ENCODE measurements at regions not wholly inside any gene's neighbourhood (a gene's known extent, or its start where the extent isn't known, plus 50 kb on each side); places are given as distances from the start of the nearest gene placed in this dataset.
A peak's percentile ranks its signal among the peaks of the same experiment; 100 is the strongest.

DNA sequence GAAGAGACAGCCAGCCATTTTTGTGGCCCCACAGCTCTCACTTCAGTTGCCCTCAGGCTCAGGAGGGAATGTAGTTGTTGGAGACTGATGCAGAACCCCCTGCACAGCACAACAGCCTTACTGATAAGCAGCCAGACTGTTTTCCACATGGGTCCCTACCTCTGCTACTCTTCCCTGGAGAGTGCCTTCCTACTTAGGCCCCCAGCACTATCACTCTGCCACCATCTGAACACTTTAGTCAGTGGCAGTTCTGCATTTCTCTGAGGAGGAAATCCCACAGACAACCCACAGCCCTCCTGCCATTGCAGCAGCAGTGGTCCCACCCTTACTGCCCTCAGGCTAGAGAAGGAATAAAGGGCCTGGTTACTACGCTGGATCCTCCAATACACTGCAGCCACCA lies 61.8 kb upstream of the PTPRD start:
- H3K4me3 ChIP-seq (ENCODE audit: low read length), result no peak overlapping the region
- TF ChIP-seq, protein P1, sequence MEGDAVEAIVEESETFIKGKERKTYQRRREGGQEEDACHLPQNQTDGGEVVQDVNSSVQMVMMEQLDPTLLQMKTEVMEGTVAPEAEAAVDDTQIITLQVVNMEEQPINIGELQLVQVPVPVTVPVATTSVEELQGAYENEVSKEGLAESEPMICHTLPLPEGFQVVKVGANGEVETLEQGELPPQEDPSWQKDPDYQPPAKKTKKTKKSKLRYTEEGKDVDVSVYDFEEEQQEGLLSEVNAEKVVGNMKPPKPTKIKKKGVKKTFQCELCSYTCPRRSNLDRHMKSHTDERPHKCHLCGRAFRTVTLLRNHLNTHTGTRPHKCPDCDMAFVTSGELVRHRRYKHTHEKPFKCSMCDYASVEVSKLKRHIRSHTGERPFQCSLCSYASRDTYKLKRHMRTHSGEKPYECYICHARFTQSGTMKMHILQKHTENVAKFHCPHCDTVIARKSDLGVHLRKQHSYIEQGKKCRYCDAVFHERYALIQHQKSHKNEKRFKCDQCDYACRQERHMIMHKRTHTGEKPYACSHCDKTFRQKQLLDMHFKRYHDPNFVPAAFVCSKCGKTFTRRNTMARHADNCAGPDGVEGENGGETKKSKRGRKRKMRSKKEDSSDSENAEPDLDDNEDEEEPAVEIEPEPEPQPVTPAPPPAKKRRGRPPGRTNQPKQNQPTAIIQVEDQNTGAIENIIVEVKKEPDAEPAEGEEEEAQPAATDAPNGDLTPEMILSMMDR (IDR thresholded peaks at IDR 0.05; ENCODE audit: insufficient read depth, low read depth, low read length, missing control alignments), result no peak

DNA sequence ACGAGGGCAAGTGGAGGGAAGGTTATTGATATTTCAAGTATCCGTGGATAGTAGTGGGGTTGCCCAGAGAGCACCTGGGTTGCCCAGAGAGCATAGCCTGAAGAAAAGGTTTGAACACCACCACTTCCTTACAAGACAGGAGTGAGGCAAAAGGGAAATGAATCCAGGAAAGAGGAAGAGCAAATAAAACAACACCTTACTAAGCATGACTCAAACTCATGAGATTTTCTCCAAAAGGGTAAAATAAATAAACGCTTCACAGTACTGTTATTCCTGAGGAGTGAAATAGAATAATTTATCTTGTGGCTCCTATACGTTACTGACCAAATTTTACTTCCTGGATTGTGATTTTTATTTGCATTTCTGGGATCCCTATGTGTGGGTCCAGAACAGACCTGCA lies 65.2 kb upstream of the PTPRD start:
- TF ChIP-seq, protein P1 (IDR thresholded peaks at IDR 0.05; ENCODE audit: insufficient read depth, low read depth, low read length, missing control alignments), result no peak
- DNase-seq (ENCODE audit: low read depth), result peak; percentile 51
- no peak overlapping the region for H3K4me3 ChIP-seq (ENCODE audit: low read length)

More for the DNA sequence above, 61.8 kb upstream of the PTPRD start:
- no peak for DNase-seq (ENCODE audit: low read depth)

DNA sequence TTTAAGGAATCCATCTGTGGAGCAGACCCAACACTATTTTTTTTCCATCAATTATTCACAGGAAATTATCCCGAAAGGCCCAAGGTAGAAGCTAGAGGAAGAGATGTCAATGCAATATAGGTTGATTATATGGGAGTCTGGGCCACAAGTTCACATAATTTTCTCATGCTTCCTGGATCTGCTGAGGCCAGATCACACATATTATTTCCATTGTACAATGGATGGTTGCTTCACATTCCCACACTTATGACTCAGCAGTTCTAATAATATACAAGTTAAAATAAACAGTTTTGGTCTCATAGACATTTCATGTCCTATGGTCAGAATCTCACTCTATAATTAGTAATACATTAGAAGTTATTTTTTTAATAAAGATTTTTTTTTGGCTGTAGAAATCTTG lies 66.0 kb upstream of the PTPRD start:
- no peak overlapping the region for H3K4me3 ChIP-seq (ENCODE audit: low read length)
- TF ChIP-seq, protein P1 (IDR thresholded peaks at IDR 0.05; ENCODE audit: insufficient read depth, low read depth, low read length, missing control alignments), result no peak
- DNase-seq (ENCODE audit: low read depth), result peak; percentile 77

DNA sequence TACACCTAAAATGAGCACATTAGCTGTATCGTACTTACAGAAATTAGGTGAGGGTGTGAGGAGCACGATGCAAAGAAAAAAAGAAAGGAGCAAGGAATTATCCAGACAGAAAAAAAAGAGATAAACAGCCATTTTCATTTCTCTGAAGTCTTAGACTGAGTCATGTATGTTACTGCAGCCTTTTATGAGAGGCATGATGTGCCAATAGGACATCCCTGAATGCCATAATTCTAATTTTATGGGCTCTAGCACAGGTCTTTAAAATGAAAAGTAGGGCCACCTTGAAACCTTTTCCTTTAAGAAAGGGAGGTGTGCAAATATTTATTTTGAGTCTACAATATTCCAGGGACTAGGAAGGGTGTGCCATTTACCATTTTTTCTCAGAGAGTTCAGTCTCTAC lies 74.1 kb upstream of the PTPRD start:
- TF ChIP-seq, protein P1 (IDR thresholded peaks at IDR 0.05; ENCODE audit: insufficient read depth, low read depth, low read length, missing control alignments), result no peak
- DNase-seq (ENCODE audit: low read depth), result no peak
- H3K4me3 ChIP-seq (ENCODE audit: low read length), result no peak overlapping the region

DNA sequence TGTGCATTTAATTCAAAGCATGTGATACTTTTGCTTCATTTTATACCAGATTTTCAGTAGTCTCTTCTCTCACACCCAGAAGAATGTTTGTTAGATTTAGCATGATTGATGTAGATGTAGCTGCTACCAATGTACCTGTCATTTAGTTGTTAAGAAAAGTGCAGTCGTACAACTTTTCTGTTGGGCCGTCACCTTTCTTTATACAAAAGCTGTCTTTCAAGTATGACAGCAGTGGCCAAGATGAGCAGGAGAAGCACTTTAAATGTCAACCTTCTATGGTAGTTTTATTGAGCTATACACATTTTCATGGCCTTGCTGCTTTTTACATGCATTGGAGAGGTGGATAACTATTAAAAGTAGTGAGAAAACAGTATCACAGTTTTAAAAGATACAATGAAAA lies 77.7 kb upstream of the PTPRD start:
- H3K4me3 ChIP-seq (ENCODE audit: low read length), result no peak overlapping the region
- no peak for DNase-seq (ENCODE audit: low read depth)
- TF ChIP-seq, protein P1 (IDR thresholded peaks at IDR 0.05; ENCODE audit: insufficient read depth, low read depth, low read length, missing control alignments), result no peak

DNA sequence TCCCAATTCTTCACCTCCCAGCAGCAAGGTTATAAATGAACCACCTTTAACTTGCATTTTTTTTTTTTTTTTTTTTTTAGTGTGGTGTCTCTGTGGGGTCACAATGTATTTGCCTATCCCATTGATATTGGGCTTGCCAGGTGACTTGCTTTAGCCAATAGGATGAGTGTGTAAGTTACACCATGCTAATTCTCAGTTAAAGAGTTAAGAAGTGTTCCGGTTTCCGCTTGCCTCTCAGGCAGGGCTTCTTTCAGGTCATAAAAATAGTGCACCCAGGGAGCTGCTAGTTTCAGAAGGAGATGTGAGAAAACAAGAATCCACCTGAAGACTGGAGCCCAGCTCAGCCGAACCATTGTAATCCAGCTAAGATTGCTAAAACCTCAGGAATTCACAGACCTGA lies 84.2 kb upstream of the PTPRD start:
- TF ChIP-seq, protein P1 (IDR thresholded peaks at IDR 0.05; ENCODE audit: insufficient read depth, low read depth, low read length, missing control alignments), result no peak
- no peak for DNase-seq (ENCODE audit: low read depth)
- H3K4me3 ChIP-seq (ENCODE audit: low read length), result no peak overlapping the region

DNA sequence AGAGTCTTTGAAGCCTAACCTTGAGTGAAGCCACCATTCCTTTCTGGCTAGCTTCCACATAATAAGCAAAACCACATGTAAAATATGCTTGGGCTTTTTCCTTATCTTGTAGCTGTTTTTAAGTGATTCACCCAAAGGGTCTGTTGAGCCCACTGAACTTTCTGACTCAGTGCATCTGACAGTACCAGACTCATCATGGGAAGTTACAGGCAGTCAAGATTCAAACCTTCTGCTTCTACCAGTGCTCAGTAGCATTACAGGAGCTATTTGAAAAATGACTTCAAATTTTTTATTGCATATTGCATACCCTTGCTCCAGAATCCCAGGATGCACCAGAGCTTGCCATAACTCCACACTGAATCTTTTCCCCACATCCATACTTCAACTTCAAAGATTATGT lies 87.5 kb upstream of the PTPRD start:
- no peak for DNase-seq (ENCODE audit: low read depth)
- TF ChIP-seq, protein P1 (IDR thresholded peaks at IDR 0.05; ENCODE audit: insufficient read depth, low read depth, low read length, missing control alignments), result no peak
- H3K4me3 ChIP-seq (ENCODE audit: low read length), result no peak overlapping the region
